B cell (primary cell): ENCODE measurements at regions not wholly inside any gene's neighbourhood (a gene's known extent, or its start where the extent isn't known, plus 50 kb on each side); places are given as distances from the start of the nearest gene placed in this dataset.

Source experiments
- ATAC-seq: fragments of 200-7000 bp; cut with Tn5 transposase; one replicate; pipeline ENCODE4 v1.10.0; 2021; ENCODE audit warnings: low read depth, mild to moderate bottlenecking, moderate number of reproducible peaks, moderate library complexity
- CTCF ChIA-PET: fragments of 350-600 bp; sonication (Branson Sonifier 250); formaldehyde crosslinking; loops from one replicate; lab custom pipeline; 2021; ENCODE audit warnings: antibody characterized with exemption, inconsistent platforms; lab: Charles Lee
- POLR2A ChIA-PET: fragments of 350-600 bp; sonication (Branson Sonifier 250); formaldehyde crosslinking; loops from one replicate; lab custom pipeline; 2021; ENCODE audit warnings: antibody characterized with exemption; lab: Charles Lee
- DNase-seq: peaks from one replicate; pipeline ENCODE4 v3.0.0; 2013
- H2AFZ ChIP-seq: 2 replicates; pipeline ENCODE4 v1.6.1; 2012; ENCODE audit warnings: mild to moderate bottlenecking, low read depth, low read length; ENCODE audit not compliant: insufficient read depth, poor library complexity, severe bottlenecking
- H3K27ac ChIP-seq, 2 donors: 1 replicate in 1 of 2; 2 replicates in 1 of 2; pipeline ENCODE4 v1.5.1; 2012 to 2013; ENCODE audit warnings: low read length in 2 of 2, mild to moderate bottlenecking in 2 of 2, moderate library complexity in 1 of 2
- H3K27me3 ChIP-seq, 4 experiments: fragments of 200-600 bp in 1 of 4; sonication (generic) in 1 of 4; replicated peaks in 1 of 4; 1 replicate in 2 of 4; 2 replicates in 2 of 4; pipeline versions ENCODE4 v1.6.1 to v1.7.0; 2013 to 2016; ENCODE audit warnings: low read length in 3 of 4, mild to moderate bottlenecking in 2 of 4, mixed read lengths in 1 of 4, moderate library complexity in 1 of 4; ENCODE audit not compliant: insufficient read depth in 4 of 4, control insufficient read depth in 3 of 4; ENCODE audit errors: control extremely low read depth in 1 of 4
- H3K36me3 ChIP-seq, 2 experiments: replicated peaks in 1 of 2; 1 replicate in 1 of 2; 2 replicates in 1 of 2; pipeline versions ENCODE4 v1.6.1 to v1.7.1; 2013; ENCODE audit warnings: low read length in 1 of 2; ENCODE audit not compliant: insufficient read depth in 2 of 2, control insufficient read depth in 1 of 2; ENCODE audit errors: control extremely low read depth in 1 of 2, extremely low read depth in 1 of 2
- H3K4me1 ChIP-seq, 2 donors: fragments of 200-600 bp in 1 of 2; sonication (generic) in 1 of 2; 1 replicate in 1 of 2; 2 replicates in 1 of 2; pipeline versions ENCODE4 v1.5.1 to v1.6.1; 2013 to 2017; ENCODE audit warnings: low read length in 2 of 2; ENCODE audit not compliant: control insufficient read depth in 2 of 2, insufficient read depth in 2 of 2
- H3K4me2 ChIP-seq: replicated peaks from 2 replicates; pipeline ENCODE3; 2012; ENCODE audit warnings: mild to moderate bottlenecking, low read depth, low read length; ENCODE audit not compliant: poor library complexity, severe bottlenecking
- H3K4me3 ChIP-seq, 5 experiments: fragments of 200-600 bp in 1 of 5; sonication (generic) in 1 of 5; 1 replicate in 3 of 5; 2 replicates in 2 of 5; pipeline versions ENCODE4 v1.5.1 to v1.7.0; 2011 to 2016; ENCODE audit warnings: low read length in 4 of 5, mild to moderate bottlenecking in 4 of 5, low read depth in 2 of 5, control low read depth in 1 of 5, moderate library complexity in 1 of 5; ENCODE audit not compliant: insufficient read depth in 1 of 5; ENCODE audit errors: control extremely low read depth in 1 of 5, extremely low read depth in 1 of 5
- H3K79me2 ChIP-seq: fragments of 200-600 bp; sonication (generic); one replicate; pipeline ENCODE4 v1.6.0; 2016; ENCODE audit warnings: low read length; ENCODE audit not compliant: control insufficient read depth, insufficient read depth
- H3K9ac ChIP-seq: fragments of 200-600 bp; sonication (generic); 2 replicates; pipeline ENCODE4 v1.6.1; 2017; ENCODE audit warnings: mild to moderate bottlenecking, low read length, moderate library complexity
- H3K9me3 ChIP-seq, 3 donors: one replicate each; pipeline versions ENCODE4 v1.6.1 to v1.7.1; 2013; ENCODE audit warnings: low read length in 2 of 3; ENCODE audit not compliant: control insufficient read depth in 2 of 3, insufficient read depth in 1 of 3; ENCODE audit errors: control extremely low read depth in 1 of 3
- H4K20me1 ChIP-seq: 2 replicates; pipeline ENCODE4 v1.6.0; 2012; ENCODE audit warnings: mild to moderate bottlenecking, low read length; ENCODE audit not compliant: insufficient read depth, control insufficient read depth, poor library complexity, severe bottlenecking
- H3K27ac Mint-ChIP-seq: one replicate; pipeline ENCODE4 v1.8.0; 2021; ENCODE audit warnings: mixed read lengths
- H3K27me3 Mint-ChIP-seq: one replicate; pipeline ENCODE4 v1.8.0; 2021; ENCODE audit warnings: mixed read lengths
- H3K4me1 Mint-ChIP-seq: one replicate; pipeline ENCODE4 v1.8.0; 2021; ENCODE audit warnings: mixed read lengths
- H3K4me3 Mint-ChIP-seq: one replicate; pipeline ENCODE4 v1.8.0; 2021; ENCODE audit warnings: mixed read lengths
- H3K9me3 Mint-ChIP-seq: one replicate; pipeline ENCODE4 v1.8.0; 2022; ENCODE audit warnings: mixed read lengths; ENCODE audit not compliant: insufficient read depth
- EZH2 ChIP-seq: IDR thresholded peaks from 2 replicates; pipeline ENCODE4 v1.6.1; 2012; ENCODE audit warnings: borderline replicate concordance, low read depth, mild to moderate bottlenecking, moderate library complexity, low read length; ENCODE audit not compliant: insufficient read depth, poor library complexity, severe bottlenecking
- WGBS: methylation state at CpG from one replicate; pipeline ENCODE4 v1.1.5; 2013; ENCODE audit warnings: missing lambda C conversion rate; ENCODE audit not compliant: insufficient coverage; 5-methylcytosine and 5-hydroxymethylcytosine counted together
- intact Hi-C: fragments of 100-400 bp; cut with micrococcal nuclease; formaldehyde crosslinking; loops from one replicate; pipeline ENCODE4 v1.10.0; 2022
- TF ChIP-seq, protein P1 (sequence below): fragments of 200-600 bp; IDR thresholded peaks from one replicate; pipeline ENCODE4 v1.8.0; 2022; ENCODE audit warnings: antibody characterized with exemption, mild to moderate bottlenecking

DNA sequence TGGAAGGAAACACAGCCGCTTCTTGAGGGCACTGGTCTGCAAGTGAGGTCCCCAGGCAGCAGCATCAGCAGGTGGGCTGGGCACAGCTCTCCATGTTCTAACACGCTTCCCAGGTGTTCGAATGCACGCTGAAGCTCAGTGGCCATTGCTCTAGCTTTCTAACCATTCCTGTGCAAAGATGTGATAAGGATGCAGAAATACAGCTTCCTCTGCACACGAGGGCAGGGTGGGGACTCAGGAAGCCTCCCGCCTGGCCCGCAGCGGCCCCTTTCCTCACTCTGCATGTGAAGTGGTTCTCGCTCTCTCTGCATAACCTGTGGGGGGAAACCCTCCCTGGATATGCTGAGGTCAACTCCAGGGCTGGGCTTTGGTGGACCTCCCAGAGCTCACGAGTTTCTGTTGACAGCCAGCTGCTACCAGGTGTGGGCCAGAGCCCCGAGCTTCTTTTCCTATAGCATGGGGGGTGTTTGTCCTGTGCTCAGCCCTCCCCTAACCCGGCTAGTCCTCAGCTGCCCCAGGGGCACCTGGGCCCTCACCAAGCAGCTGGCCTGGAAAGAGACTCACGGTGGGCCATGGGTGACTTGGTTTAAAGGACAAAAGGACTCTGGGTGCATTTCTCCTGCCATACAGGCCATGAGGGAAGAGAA, 168.2 kb downstream of the TEX29 start:
- Histone ChIP-seq H3K36me3 (no peaks in the 10 kb centered on the region), H3K4me1 (no peaks in the 10 kb centered on the region), H4K20me1 (no peaks in the 10 kb centered on the region), H3K9ac (no peak overlapping the region), H3K27me3 (no peaks in the 10 kb centered on the region), H3K27ac (no peak overlapping the region), H3K9me3 (peaks cover 0 to 29% (median 4%) of the 10 kb centered on the region in 3 donors), H3K4me2 (no peak overlapping the region), H2AFZ (no peak overlapping the region), H3K4me3 (no peak overlapping the region), H3K79me2 (no peaks in the 10 kb centered on the region)
- H3K4me1 Mint-ChIP-seq, result no peaks in the 10 kb centered on the region
- intact Hi-C loops, result no loop called here
- H3K27me3 Mint-ChIP-seq, result no peaks in the 10 kb centered on the region
- ChIA-PET CTCF (interaction anchor here (0.6 kb wide), 1 partner anchor 1869 kb away, joined by 4 read pairs; no protein-coding TSS in a partner anchor), POLR2A (no interaction called here)
- no peak overlapping the region for H3K4me3 Mint-ChIP-seq
- 73% methylated on average over 13 of the region's 13 CpGs for WGBS
- H3K27ac Mint-ChIP-seq, result no peak overlapping the region
- ATAC-seq (no peak), DNase-seq (no peak)
- peaks cover 3% of the 10 kb centered on the region for H3K9me3 Mint-ChIP-seq
- TF ChIP-seq, protein P1, sequence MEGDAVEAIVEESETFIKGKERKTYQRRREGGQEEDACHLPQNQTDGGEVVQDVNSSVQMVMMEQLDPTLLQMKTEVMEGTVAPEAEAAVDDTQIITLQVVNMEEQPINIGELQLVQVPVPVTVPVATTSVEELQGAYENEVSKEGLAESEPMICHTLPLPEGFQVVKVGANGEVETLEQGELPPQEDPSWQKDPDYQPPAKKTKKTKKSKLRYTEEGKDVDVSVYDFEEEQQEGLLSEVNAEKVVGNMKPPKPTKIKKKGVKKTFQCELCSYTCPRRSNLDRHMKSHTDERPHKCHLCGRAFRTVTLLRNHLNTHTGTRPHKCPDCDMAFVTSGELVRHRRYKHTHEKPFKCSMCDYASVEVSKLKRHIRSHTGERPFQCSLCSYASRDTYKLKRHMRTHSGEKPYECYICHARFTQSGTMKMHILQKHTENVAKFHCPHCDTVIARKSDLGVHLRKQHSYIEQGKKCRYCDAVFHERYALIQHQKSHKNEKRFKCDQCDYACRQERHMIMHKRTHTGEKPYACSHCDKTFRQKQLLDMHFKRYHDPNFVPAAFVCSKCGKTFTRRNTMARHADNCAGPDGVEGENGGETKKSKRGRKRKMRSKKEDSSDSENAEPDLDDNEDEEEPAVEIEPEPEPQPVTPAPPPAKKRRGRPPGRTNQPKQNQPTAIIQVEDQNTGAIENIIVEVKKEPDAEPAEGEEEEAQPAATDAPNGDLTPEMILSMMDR, result no peak
- no peak for TF ChIP-seq EZH2

DNA sequence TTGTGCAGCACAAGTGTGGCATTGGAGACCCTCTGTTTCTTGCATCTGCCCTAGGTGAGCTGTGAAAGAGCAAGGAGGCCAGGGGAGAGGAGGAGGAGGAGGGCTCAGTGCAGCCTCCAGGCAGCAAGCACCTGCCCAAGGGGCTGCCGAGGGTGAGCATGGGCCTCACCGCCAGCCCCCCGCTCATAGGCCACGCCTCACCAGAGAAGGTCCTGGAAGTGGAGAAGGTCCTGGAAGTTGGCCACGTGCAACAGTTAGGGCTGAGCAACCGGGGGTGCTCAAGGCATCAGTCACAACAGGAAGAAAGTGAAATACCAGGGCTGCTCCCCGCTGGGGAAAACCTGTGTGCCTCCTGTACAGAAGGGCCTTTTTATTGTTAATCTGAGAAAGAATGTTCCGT, 168.9 kb downstream of the TEX29 start:
- CTCF ChIA-PET, result no interaction called here
- DNase-seq, result no peak
- WGBS, result 94% methylated on average over 7 of the region's 8 CpGs

More for the DNA sequence above, 168.9 kb downstream of the TEX29 start:
- TF ChIP-seq, protein P1, result no peak
- TF ChIP-seq EZH2, result no peak
- H3K4me3 ChIP-seq, result no peak overlapping the region
- no peaks in the 10 kb centered on the region for H3K4me1 Mint-ChIP-seq
- peaks cover 0 to 26% (median 4%) of the 10 kb centered on the region in 3 donors for H3K9me3 ChIP-seq
- no peaks in the 10 kb centered on the region for H3K27me3 ChIP-seq
- intact Hi-C loops, result no loop called here
- H4K20me1 ChIP-seq, result no peaks in the 10 kb centered on the region
- no peaks in the 10 kb centered on the region for H3K79me2 ChIP-seq
- H3K27ac Mint-ChIP-seq, result no peak overlapping the region
- POLR2A ChIA-PET, result no interaction called here
- no peak overlapping the region for H3K27ac ChIP-seq
- no peak overlapping the region for H2AFZ ChIP-seq
- peaks cover 3% of the 10 kb centered on the region for H3K9me3 Mint-ChIP-seq
- no peak overlapping the region for H3K4me2 ChIP-seq
- H3K4me3 Mint-ChIP-seq, result no peak overlapping the region
- H3K4me1 ChIP-seq, result no peaks in the 10 kb centered on the region
- no peaks in the 10 kb centered on the region for H3K36me3 ChIP-seq
- no peaks in the 10 kb centered on the region for H3K27me3 Mint-ChIP-seq
- no peak for ATAC-seq
- H3K9ac ChIP-seq, result no peak overlapping the region
